GM12878 (cell line): ENCODE measurements at regions not wholly inside any gene's neighbourhood (a gene's known extent, or its start where the extent isn't known, plus 50 kb on each side); places are given as distances from the start of the nearest gene placed in this dataset.

Experiments
- CEBPB ChIP-seq, 2 experiments: fragments of 150-350 bp in 1 of 2; IDR thresholded peaks; 2 replicates each; pipeline ENCODE4 v1.6.1; 2012 to 2014; ENCODE audit warnings: low read depth in 2 of 2, low read length in 2 of 2, borderline replicate concordance in 1 of 2, inconsistent platforms in 1 of 2
- EZH2 ChIP-seq: IDR thresholded peaks from 2 replicates; pipeline ENCODE4 v1.6.1; 2012; ENCODE audit warnings: low read depth, mild to moderate bottlenecking, control low read depth, inconsistent platforms, low read length, borderline replicate concordance; ENCODE audit not compliant: control insufficient read depth
- JUNB ChIP-seq: IDR thresholded peaks from 2 replicates; pipeline ENCODE4 v1.6.1; 2016; ENCODE audit warnings: antibody characterized with exemption, mild to moderate bottlenecking
- POLR2A ChIP-seq: IDR thresholded peaks from 2 replicates; pipeline ENCODE4 v1.6.1; 2011; ENCODE audit warnings: low read depth, mild to moderate bottlenecking, low read length
- SP1 ChIP-seq: IDR thresholded peaks from one replicate; pipeline ENCODE4 v1.6.1; 2011; ENCODE audit warnings: low read depth, low read length
- STAT1 ChIP-seq: fragments of 450-650 bp; conservative IDR thresholded peaks from 2 replicates; pipeline ENCODE4 v1.6.1; 2014; ENCODE audit warnings: antibody characterized with exemption, mild to moderate bottlenecking
- TCF12 ChIP-seq: IDR thresholded peaks from 2 replicates; pipeline ENCODE4 v1.6.1; 2011; ENCODE audit warnings: low read depth, mild to moderate bottlenecking, low read length
- TF ChIP-seq, protein P1 (sequence below), 3 experiments: IDR thresholded peaks in 2 of 3; conservative IDR thresholded peaks in 1 of 3; 2 replicates each; pipeline ENCODE4 v1.5.1; 2011; ENCODE audit warnings: low read depth in 3 of 3, low read length in 3 of 3, mild to moderate bottlenecking in 3 of 3, control low read depth in 2 of 3, moderate library complexity in 2 of 3, inconsistent platforms in 1 of 3, mixed read lengths in 1 of 3; ENCODE audit not compliant: control insufficient read depth in 2 of 3, insufficient read depth in 1 of 3; ENCODE audit errors: extremely low read depth in 1 of 3
- TF ChIP-seq, protein P2 (sequence below): IDR thresholded peaks from 2 replicates; pipeline ENCODE4 v1.6.1; 2011; ENCODE audit warnings: mild to moderate bottlenecking, low read depth, low read length, moderate library complexity; ENCODE audit not compliant: insufficient replicate concordance

DNA sequence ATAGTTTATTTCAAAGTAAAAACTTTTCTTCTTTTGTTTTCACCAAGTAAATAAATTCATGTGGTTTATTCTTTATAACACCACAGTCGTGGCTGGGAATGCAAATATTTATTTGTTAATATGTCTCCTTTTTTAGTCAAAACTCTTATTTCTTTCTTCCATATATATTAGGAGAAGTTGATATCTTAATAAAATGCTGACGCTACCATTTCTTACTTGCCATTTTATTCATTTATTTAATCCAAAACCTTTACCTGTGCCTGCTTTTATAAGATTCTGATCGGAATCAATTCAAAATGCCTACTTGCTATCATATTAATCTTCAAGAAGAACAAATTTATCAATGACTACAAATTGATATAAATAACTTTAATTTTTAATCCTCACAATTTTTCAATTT, 362.9 kb upstream of the FSIP2 start:
- TF ChIP-seq, protein P1, sequence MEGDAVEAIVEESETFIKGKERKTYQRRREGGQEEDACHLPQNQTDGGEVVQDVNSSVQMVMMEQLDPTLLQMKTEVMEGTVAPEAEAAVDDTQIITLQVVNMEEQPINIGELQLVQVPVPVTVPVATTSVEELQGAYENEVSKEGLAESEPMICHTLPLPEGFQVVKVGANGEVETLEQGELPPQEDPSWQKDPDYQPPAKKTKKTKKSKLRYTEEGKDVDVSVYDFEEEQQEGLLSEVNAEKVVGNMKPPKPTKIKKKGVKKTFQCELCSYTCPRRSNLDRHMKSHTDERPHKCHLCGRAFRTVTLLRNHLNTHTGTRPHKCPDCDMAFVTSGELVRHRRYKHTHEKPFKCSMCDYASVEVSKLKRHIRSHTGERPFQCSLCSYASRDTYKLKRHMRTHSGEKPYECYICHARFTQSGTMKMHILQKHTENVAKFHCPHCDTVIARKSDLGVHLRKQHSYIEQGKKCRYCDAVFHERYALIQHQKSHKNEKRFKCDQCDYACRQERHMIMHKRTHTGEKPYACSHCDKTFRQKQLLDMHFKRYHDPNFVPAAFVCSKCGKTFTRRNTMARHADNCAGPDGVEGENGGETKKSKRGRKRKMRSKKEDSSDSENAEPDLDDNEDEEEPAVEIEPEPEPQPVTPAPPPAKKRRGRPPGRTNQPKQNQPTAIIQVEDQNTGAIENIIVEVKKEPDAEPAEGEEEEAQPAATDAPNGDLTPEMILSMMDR (IDR thresholded peaks at IDR 0.05 in 2 of 3, conservative IDR thresholded peaks at IDR 0.05 in 1 of 3; ENCODE audit: control insufficient read depth in 2 of 3, extremely low read depth in 1 of 3, insufficient read depth in 1 of 3, low read depth in 3 of 3, low read length in 3 of 3) = no peak
- TF ChIP-seq STAT1 (no peak), TCF12 (no peak), JUNB (no peak), SP1 (no peak), POLR2A (no peak), CEBPB (IDR thresholded peaks at IDR 0.05; ENCODE audit: borderline replicate concordance in 1 of 2, low read depth in 2 of 2, low read length in 2 of 2) (no peak), EZH2 (no peak)
- TF ChIP-seq, protein P2, sequence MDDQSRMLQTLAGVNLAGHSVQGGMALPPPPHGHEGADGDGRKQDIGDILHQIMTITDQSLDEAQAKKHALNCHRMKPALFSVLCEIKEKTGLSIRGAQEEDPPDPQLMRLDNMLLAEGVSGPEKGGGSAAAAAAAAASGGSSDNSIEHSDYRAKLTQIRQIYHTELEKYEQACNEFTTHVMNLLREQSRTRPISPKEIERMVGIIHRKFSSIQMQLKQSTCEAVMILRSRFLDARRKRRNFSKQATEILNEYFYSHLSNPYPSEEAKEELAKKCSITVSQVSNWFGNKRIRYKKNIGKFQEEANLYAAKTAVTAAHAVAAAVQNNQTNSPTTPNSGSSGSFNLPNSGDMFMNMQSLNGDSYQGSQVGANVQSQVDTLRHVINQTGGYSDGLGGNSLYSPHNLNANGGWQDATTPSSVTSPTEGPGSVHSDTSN = no peak
